GM21619 (cell line): ENCODE measurements at regions not wholly inside any gene's neighbourhood (a gene's known extent, or its start where the extent isn't known, plus 50 kb on each side); places are given as distances from the start of the nearest gene placed in this dataset.

Experiments
- ATAC-seq: cut with Tn5 transposase; IDR thresholded peaks from one replicate; pipeline ENCODE4 v1.9.1; 2021; ENCODE audit not compliant: unreplicated experiment

- ATAC-seq, result no peak
Measured at GRCh38 chr16:72362973-72363372, 191.0 kb upstream of the PMFBP1 start.

DNA sequence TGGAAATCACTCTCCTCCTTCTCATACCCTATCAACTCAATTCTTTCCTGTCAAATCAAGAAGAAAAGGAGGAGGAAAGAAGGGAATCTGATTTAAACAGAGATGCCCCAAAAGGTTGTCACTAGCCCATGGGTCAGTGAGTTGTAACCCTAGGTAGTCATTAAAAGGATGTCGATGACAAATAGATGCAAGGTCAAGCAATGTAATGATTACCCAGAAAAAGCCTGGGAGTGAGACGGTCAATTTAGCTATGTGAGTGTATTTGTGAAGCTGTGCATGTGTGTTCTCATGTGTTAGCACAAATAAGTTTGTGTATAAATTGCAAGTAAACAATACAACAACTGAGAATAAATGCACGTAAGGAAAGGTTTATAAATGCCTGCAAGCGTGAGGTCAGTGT lies 190.5 kb upstream of the PMFBP1 start:
- ATAC-seq, result no peak

- ATAC-seq, result no peak
Measured at GRCh38 chr16:72357910-72358309, 186.0 kb upstream of the PMFBP1 start.

DNA sequence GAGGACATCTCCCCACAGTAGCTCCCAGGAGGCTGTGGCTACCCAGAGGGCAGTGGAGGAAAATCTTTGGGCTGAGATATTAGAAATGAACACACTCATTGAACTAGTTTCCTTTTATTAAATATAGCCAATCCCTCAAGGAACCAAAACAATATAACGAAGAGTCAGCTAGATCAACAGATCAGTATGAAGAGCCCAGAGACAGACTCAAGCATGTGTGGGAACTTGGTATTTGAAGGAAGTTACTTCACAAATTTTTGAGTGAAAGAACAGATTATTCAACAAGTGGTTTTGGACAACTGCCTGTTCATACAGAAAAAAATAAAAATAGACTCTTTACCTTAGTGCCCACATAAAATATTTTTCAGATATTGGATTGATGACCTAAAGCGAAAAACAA lies 183.6 kb upstream of the PMFBP1 start:
- no peak for ATAC-seq

GRCh38 chr16:72349719-72350118 lies 177.8 kb upstream of the PMFBP1 start:
- ATAC-seq, result no peak

GRCh38 chr16:72332926-72333325 lies 161.0 kb upstream of the PMFBP1 start:
- ATAC-seq, result no peak

DNA sequence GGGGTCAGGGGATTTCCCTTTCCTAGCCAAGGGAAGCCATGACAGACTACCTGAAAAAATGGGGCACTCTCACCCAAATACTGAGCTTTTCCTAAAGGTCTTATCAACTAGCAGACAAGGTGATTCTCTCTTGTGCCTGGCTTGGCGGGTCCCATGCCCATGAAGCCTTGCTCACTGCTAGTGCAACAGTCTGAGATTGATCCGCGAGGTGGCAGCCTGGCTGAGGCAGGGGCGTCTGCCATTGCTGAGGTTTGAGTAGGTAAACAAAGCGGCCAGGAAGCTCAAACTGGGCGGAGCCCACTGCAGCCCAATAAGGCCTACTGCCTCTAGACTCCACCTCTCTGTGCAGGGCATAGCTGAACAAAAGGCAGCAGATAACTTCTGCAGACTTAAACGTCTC lies 152.6 kb upstream of the PMFBP1 start:
- no peak for ATAC-seq

GRCh38 chr16:72317446-72317845 lies 145.5 kb upstream of the PMFBP1 start:
- ATAC-seq, result no peak

DNA sequence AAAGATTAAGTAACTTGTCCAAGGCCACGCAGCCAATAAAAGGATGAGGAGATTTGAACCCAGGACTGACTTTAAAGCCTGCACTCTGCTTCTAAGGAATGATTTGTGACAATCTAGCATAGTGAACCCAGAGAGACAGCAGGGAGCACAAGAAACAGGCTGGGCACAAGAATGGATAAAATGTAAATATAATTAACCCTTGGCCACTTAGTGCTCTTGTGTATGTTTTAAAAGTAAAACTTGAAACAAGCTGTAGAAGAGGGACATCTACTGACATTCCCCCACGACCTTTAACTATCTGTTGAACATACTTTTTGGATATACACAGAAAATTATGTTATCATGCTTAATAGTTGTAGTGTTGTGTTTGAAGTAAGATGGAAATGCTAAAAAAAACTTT lies 141.9 kb upstream of the PMFBP1 start:
- ATAC-seq, result no peak

DNA sequence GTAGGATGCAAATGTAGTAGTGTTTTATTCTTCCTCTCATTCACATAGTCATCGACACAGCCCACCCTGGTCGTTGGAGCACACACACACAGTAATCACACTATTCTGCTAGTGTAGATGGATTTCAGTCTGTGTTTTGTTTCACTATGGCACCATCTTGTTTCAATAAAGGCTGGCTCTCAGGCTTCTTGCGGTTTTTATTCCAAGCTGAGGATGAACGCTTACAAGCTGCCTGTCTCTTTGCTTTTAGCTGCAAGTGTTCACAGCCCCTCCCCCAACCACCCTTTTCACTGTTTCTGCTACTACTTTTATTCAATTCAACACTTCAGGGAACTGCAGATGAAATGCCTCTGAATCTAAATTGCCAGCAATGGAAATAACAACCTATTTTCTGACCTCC lies 140.9 kb upstream of the PMFBP1 start:
- no peak for ATAC-seq

DNA sequence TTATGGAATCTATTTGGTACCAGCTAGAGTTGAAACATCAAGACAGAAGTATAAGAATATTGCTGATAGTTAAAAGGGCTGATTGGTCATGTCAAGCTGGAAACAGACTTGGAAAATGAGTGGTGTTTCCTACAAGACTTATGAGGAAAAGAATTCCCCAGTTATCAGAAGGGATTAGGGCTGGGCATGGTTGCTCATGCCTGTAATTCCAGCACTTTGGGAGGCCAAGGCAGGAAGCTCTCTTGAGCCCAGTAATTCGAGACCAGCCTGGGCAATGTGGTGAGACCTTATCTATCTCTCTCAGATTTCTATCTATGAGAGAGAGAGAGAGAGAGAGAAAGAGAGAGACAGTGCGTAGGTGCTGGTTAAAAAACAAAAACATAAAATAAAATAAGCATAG lies 139.5 kb upstream of the PMFBP1 start:
- ATAC-seq, result no peak

DNA sequence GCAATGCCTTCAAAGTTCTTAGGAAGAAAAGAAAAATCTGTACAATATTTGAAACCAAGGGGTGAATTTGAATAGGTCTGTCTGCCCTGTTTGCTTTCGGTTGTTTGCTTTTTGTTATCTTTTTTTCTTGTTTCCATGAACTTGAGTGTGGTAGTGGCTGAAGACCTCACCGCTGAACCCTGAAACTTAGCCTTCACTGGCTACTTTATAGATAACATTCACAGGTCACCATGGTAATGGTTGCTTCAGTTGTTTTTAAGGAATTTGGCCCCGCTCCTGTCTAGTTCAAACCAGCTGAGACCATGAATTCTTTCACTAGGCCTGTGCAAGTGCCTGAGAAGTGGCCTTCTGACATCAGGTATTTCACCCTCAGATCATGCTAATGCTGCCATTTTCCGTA lies 137.0 kb upstream of the PMFBP1 start:
- no peak for ATAC-seq

DNA sequence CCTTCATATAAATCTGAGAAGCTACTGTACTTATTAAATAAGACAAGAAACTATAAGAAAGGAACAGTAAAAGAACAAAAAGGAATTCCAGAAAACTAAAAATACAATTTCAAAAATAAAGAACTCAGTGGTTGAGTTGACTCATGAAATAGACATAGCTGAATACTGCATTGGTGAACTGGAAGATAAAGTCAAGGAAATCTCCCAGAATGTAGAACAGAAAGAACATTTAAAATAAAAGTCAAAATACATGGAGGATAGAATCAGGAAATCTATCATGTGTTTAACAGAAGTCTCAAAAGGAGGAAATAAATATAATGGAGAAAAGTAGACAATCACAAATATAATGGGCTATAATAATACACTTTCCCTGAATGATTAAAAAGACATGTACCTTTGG lies 136.4 kb upstream of the PMFBP1 start:
- no peak for ATAC-seq

GRCh38 chr16:72302332-72302731 lies 130.4 kb upstream of the PMFBP1 start:
- ATAC-seq, result no peak

GRCh38 chr16:72301523-72302236 lies 129.7 kb upstream of the PMFBP1 start:
- no peak for ATAC-seq

DNA sequence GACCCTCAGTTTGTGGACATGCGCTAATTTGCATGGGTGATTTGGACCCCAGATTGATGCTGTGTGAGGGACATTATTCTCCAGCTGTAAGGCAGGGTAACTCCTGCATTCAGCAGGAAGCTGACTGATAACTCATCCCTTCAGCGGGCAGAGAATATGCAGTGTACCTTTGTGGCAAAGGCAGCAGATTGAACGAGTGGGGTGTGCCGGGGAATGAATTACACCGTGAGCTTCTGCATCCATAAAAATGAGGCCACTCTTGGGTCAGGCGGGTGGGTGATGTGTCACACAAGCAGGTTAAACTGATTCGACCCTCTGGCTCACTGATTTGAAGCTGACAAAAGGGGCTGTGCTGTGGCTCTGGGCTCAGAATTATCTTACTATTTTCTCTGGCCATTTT lies 128.9 kb upstream of the PMFBP1 start:
- no peak for ATAC-seq

- ATAC-seq, result no peak
Measured at GRCh38 chr16:72299684-72300243, 127.8 kb upstream of the PMFBP1 start.

GRCh38 chr16:72298961-72299360 lies 127.0 kb upstream of the PMFBP1 start:
- ATAC-seq, result no peak

DNA sequence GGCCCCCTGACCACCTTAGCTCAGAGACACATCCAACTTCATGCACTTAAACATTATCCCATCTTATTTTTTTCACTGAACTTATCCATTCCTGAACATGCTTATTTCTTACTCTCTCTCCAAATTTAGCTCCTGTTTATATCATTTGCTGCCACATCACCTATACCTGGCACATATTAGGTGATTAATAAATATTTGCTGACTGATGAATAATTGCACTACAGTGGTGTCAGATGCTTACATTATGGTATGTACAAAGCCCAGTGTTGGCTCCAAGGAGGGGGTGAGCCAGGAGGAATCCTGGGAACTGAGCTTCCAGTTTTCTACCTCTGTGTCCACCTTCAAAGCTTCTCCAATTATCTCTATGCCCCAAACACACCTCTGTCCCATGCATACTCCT lies 124.0 kb upstream of the PMFBP1 start:
- no peak for ATAC-seq

DNA sequence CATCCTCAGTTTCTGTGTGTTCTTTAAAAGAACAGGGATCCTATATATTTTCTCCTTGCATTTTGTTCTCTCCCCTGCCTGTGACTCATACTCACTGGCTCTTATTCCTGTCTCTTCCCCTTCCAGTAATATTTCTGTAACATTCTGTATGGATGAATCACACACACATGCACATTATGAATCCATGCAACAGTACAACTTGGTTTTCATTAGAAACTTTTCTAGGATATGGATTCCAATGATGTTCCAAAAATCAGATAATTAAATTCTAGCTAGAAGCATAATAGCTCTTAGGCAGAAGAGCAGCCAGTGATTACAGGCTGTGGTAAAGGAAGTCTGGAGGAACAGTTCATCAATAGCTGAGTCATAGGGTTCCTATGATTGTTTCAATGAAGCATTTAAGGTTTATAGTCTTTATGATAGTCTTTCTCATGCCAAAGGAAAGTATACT lies 119.6 kb upstream of the PMFBP1 start:
- no peak for ATAC-seq

- ATAC-seq, result no peak
Measured at GRCh38 chr16:72291121-72291520, 119.2 kb upstream of the PMFBP1 start.

DNA sequence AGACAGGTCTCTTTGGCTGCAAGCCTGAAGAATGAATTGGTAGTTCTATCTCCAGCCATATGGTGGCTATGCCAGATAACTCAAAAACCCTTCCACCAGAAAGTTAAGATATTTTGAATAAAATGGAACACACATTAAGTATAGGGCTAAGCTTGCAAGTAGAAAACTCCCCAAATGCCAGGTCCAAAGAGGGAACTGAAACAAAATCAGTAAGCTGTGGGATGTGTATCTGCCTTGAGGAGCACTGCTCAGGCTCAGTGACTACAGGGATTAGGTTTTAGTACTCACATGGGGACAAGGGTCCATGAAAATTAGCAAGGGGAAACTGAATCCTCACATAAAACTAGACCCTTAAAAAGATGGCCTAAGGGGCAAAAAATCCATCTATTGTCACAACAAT lies 115.7 kb upstream of the PMFBP1 start:
- ATAC-seq, result no peak
